HFFc6 (cell line): ENCODE measurements at regions not wholly inside any gene's neighbourhood (a gene's known extent, or its start where the extent isn't known, plus 50 kb on each side); places are given as distances from the start of the nearest gene placed in this dataset.
"Not testable (repeated sequence)": the region's sequence is repeated elsewhere in the genome, so short reads cannot be mapped to it uniquely, and the experiment has no call there.

Experiments used
- DNase-seq: peaks from one replicate; pipeline ENCODE4 v3.0.0-alpha.2; 2018
- H3K27ac Mint-ChIP-seq: 2 replicates; pipeline ENCODE4 v1.8.0; 2020; ENCODE audit warnings: mild to moderate bottlenecking, mixed read lengths
- H3K27me3 Mint-ChIP-seq: 2 replicates; pipeline ENCODE4 v1.8.0; 2021; ENCODE audit warnings: mild to moderate bottlenecking, moderate library complexity, mixed read lengths; ENCODE audit not compliant: insufficient read depth
- H3K36me3 Mint-ChIP-seq: 2 replicates; pipeline ENCODE4 v1.8.0; 2021; ENCODE audit warnings: low read depth, mixed read lengths
- H3K4me1 Mint-ChIP-seq: 2 replicates; pipeline ENCODE4 v1.8.0; 2020; ENCODE audit warnings: low read depth, mixed read lengths
- H3K4me3 Mint-ChIP-seq: 2 replicates; pipeline ENCODE4 v1.8.0; 2020; ENCODE audit warnings: mild to moderate bottlenecking, moderate library complexity, mixed read lengths
- H3K9me3 Mint-ChIP-seq: 2 replicates; pipeline ENCODE4 v1.8.0; 2020; ENCODE audit warnings: mild to moderate bottlenecking, mixed read lengths

- not testable (repeated sequence) for H3K9me3 Mint-ChIP-seq, H3K4me3 Mint-ChIP-seq, H3K36me3 Mint-ChIP-seq, H3K27me3 Mint-ChIP-seq, DNase-seq, H3K27ac Mint-ChIP-seq, H3K4me1 Mint-ChIP-seq
Observed at GRCh38 chr14:19203250-19203972, 230.7 kb downstream of the POTEG start.

- not testable (repeated sequence) for H3K27ac Mint-ChIP-seq, H3K27me3 Mint-ChIP-seq, H3K9me3 Mint-ChIP-seq, H3K4me1 Mint-ChIP-seq, H3K4me3 Mint-ChIP-seq, DNase-seq, H3K36me3 Mint-ChIP-seq
Observed at GRCh38 chr14:19204827-19205226, 229.3 kb downstream of the POTEG start.

- not testable (repeated sequence) for H3K36me3 Mint-ChIP-seq, H3K4me3 Mint-ChIP-seq, H3K27ac Mint-ChIP-seq, DNase-seq, H3K27me3 Mint-ChIP-seq, H3K9me3 Mint-ChIP-seq, H3K4me1 Mint-ChIP-seq
Observed at GRCh38 chr14:19216480-19216879, 217.7 kb downstream of the POTEG start.

- DNase-seq, H3K9me3 Mint-ChIP-seq, H3K4me3 Mint-ChIP-seq, H3K4me1 Mint-ChIP-seq, H3K27ac Mint-ChIP-seq, H3K36me3 Mint-ChIP-seq, H3K27me3 Mint-ChIP-seq: not testable (repeated sequence)
Observed at GRCh38 chr14:19219423-19219822, 214.7 kb downstream of the POTEG start.

- H3K9me3 Mint-ChIP-seq, H3K27ac Mint-ChIP-seq, H3K36me3 Mint-ChIP-seq, H3K27me3 Mint-ChIP-seq, H3K4me1 Mint-ChIP-seq, DNase-seq, H3K4me3 Mint-ChIP-seq: not testable (repeated sequence)
Observed at GRCh38 chr14:19231421-19231820, 202.7 kb downstream of the POTEG start.

GRCh38 chr14:19234059-19234458 lies 200.1 kb downstream of the POTEG start:
- H3K27ac Mint-ChIP-seq, H3K27me3 Mint-ChIP-seq, H3K4me1 Mint-ChIP-seq, H3K36me3 Mint-ChIP-seq, DNase-seq, H3K4me3 Mint-ChIP-seq, H3K9me3 Mint-ChIP-seq: not testable (repeated sequence)

- not testable (repeated sequence) for H3K9me3 Mint-ChIP-seq, H3K4me1 Mint-ChIP-seq, H3K27ac Mint-ChIP-seq, H3K27me3 Mint-ChIP-seq, H3K4me3 Mint-ChIP-seq, H3K36me3 Mint-ChIP-seq, DNase-seq
Observed at GRCh38 chr14:19237656-19238055, 196.5 kb downstream of the POTEG start.

- not testable (repeated sequence) for H3K27ac Mint-ChIP-seq, H3K9me3 Mint-ChIP-seq, H3K4me3 Mint-ChIP-seq, H3K4me1 Mint-ChIP-seq, DNase-seq, H3K27me3 Mint-ChIP-seq, H3K36me3 Mint-ChIP-seq
Observed at GRCh38 chr14:19238584-19238983, 195.6 kb downstream of the POTEG start.

GRCh38 chr14:19239981-19240380 lies 194.2 kb downstream of the POTEG start:
- not testable (repeated sequence) for H3K27me3 Mint-ChIP-seq, H3K4me3 Mint-ChIP-seq, H3K4me1 Mint-ChIP-seq

GRCh38 chr14:19240387-19240786 lies 193.8 kb downstream of the POTEG start:
- not testable (repeated sequence) for H3K4me1 Mint-ChIP-seq, H3K36me3 Mint-ChIP-seq, H3K4me3 Mint-ChIP-seq, DNase-seq, H3K27me3 Mint-ChIP-seq, H3K27ac Mint-ChIP-seq, H3K9me3 Mint-ChIP-seq

More at GRCh38 chr14:19239981-19240380, 194.2 kb downstream of the POTEG start:
- not testable (repeated sequence) for H3K36me3 Mint-ChIP-seq, H3K27ac Mint-ChIP-seq, DNase-seq, H3K9me3 Mint-ChIP-seq

- not testable (repeated sequence) for DNase-seq, H3K4me1 Mint-ChIP-seq, H3K4me3 Mint-ChIP-seq, H3K9me3 Mint-ChIP-seq, H3K27me3 Mint-ChIP-seq, H3K36me3 Mint-ChIP-seq, H3K27ac Mint-ChIP-seq
Observed at GRCh38 chr14:19241451-19241850, 192.7 kb downstream of the POTEG start.

- not testable (repeated sequence) for DNase-seq, H3K4me1 Mint-ChIP-seq, H3K9me3 Mint-ChIP-seq, H3K27me3 Mint-ChIP-seq, H3K36me3 Mint-ChIP-seq, H3K4me3 Mint-ChIP-seq, H3K27ac Mint-ChIP-seq
Observed at GRCh38 chr14:19242529-19242928, 191.6 kb downstream of the POTEG start.

- H3K4me3 Mint-ChIP-seq, H3K4me1 Mint-ChIP-seq, DNase-seq, H3K27ac Mint-ChIP-seq, H3K27me3 Mint-ChIP-seq, H3K9me3 Mint-ChIP-seq, H3K36me3 Mint-ChIP-seq: not testable (repeated sequence)
Observed at GRCh38 chr14:19266908-19267307, 167.2 kb downstream of the POTEG start.

- not testable (repeated sequence) for H3K36me3 Mint-ChIP-seq, H3K4me3 Mint-ChIP-seq, H3K27ac Mint-ChIP-seq, H3K4me1 Mint-ChIP-seq, H3K27me3 Mint-ChIP-seq, H3K9me3 Mint-ChIP-seq, DNase-seq
Observed at GRCh38 chr14:19267636-19268035, 166.5 kb downstream of the POTEG start.
